H1 (cell line): ENCODE measurements at regions not wholly inside any gene's neighbourhood (a gene's known extent, or its start where the extent isn't known, plus 50 kb on each side); places are given as distances from the start of the nearest gene placed in this dataset.

Experiments used
- CTCF ChIA-PET: fragments of 300-600 bp; sonication (Branson Sonifier 250); formaldehyde crosslinking; loops from one replicate; lab custom pipeline; 2021; ENCODE audit not compliant: partially characterized antibody; lab: Charles Lee
- POLR2A ChIA-PET: fragments of 300-600 bp; sonication (Branson Sonifier 250); formaldehyde crosslinking; loops from one replicate; lab custom pipeline; 2021; ENCODE audit warnings: inconsistent platforms; ENCODE audit not compliant: partially characterized antibody; lab: Charles Lee
- DNase-seq, 2 experiments: peaks; one replicate each; pipeline versions ENCODE4 v3.0.0 to v3.0.0-alpha.2; 2010 to 2022; ENCODE audit warnings: low spot score in 2 of 2, low read depth in 1 of 2, mixed read lengths in 1 of 2
- FAIRE-seq: peaks from 2 replicates; lab custom pipeline; 2011; peaks lifted over from hg19 to GRCh38; lab: Jason Lieb, UNC
- H2AFZ ChIP-seq: 2 replicates; pipeline ENCODE4 v1.8.1; 2012; ENCODE audit warnings: low read length, inconsistent platforms
- H2AK5ac ChIP-seq: 2 replicates; pipeline ENCODE4 v1.6.1; 2013; ENCODE audit warnings: low read depth, low read length
- H2BK120ac ChIP-seq: replicated peaks from 2 replicates; pipeline ENCODE3; 2013; ENCODE audit warnings: low read depth, low read length, inconsistent platforms
- H2BK12ac ChIP-seq: 2 replicates; pipeline ENCODE4 v1.6.1; 2013; ENCODE audit warnings: low read depth, low read length
- H2BK15ac ChIP-seq: 2 replicates; pipeline ENCODE4 v1.6.1; 2013; ENCODE audit warnings: low read length
- H2BK20ac ChIP-seq: 2 replicates; pipeline ENCODE4 v1.6.1; 2013; ENCODE audit warnings: low read length
- H2BK5ac ChIP-seq: 2 replicates; pipeline ENCODE4 v1.6.1; 2013; ENCODE audit warnings: low read depth, low read length
- H3K14ac ChIP-seq: 2 replicates; pipeline ENCODE4 v1.6.1; 2013; ENCODE audit warnings: inconsistent platforms; ENCODE audit not compliant: insufficient read length
- H3K18ac ChIP-seq: 2 replicates; pipeline ENCODE4 v1.6.1; 2013; ENCODE audit warnings: low read length; ENCODE audit errors: extremely low read depth
- H3K23ac ChIP-seq: 2 replicates; pipeline ENCODE4 v1.6.1; 2013; ENCODE audit warnings: inconsistent platforms; ENCODE audit not compliant: insufficient read length
- H3K23me2 ChIP-seq: 2 replicates; pipeline ENCODE4 v1.6.1; 2013; ENCODE audit warnings: low read depth, low read length
- H3K27ac ChIP-seq: 2 replicates; pipeline ENCODE4 v1.6.1; 2011; ENCODE audit warnings: low read depth, low read length, inconsistent platforms
- H3K27me3 ChIP-seq, 4 experiments: replicated peaks in 1 of 4; 1 replicate in 1 of 4; 2 replicates in 3 of 4; pipeline versions ENCODE4 v1.6.1 to v1.8.1; 2011 to 2013; ENCODE audit warnings: low read length in 3 of 4, mild to moderate bottlenecking in 3 of 4, inconsistent platforms in 2 of 4, mixed read lengths in 2 of 4, moderate library complexity in 1 of 4; ENCODE audit not compliant: control insufficient read depth in 3 of 4, insufficient read depth in 3 of 4; ENCODE audit errors: extremely low read depth in 1 of 4
- H3K36me3 ChIP-seq, 4 experiments: 2 replicates each; pipeline versions ENCODE4 v1.6.1 to v1.8.1; 2011 to 2013; ENCODE audit warnings: mild to moderate bottlenecking in 4 of 4, low read length in 3 of 4, moderate library complexity in 2 of 4, control low read depth in 1 of 4, inconsistent platforms in 1 of 4; ENCODE audit not compliant: insufficient read depth in 4 of 4, control insufficient read depth in 2 of 4
- H3K4ac ChIP-seq: replicated peaks from 2 replicates; pipeline ENCODE3; 2013; ENCODE audit warnings: low read length, low read depth, mixed read lengths, inconsistent platforms; ENCODE audit not compliant: insufficient read length
- H3K4me1 ChIP-seq, 4 experiments: replicated peaks in 1 of 4; 1 replicate in 1 of 4; 2 replicates in 3 of 4; pipeline versions ENCODE4 v1.6.1 to v1.8.1; 2011 to 2013; ENCODE audit warnings: low read length in 3 of 4, inconsistent platforms in 2 of 4, mixed read lengths in 1 of 4; ENCODE audit not compliant: insufficient read depth in 4 of 4, control insufficient read depth in 3 of 4
- H3K4me2 ChIP-seq, 2 experiments: 2 replicates each; pipeline versions ENCODE4 v1.6.1 to v1.8.1; 2011 to 2013; ENCODE audit warnings: low read depth in 2 of 2, low read length in 2 of 2, control low read depth in 1 of 2, inconsistent platforms in 1 of 2, mild to moderate bottlenecking in 1 of 2; ENCODE audit not compliant: insufficient read depth in 1 of 2
- H3K4me3 ChIP-seq, 4 experiments: fragments of 200-600, 300-600 bp in 1 of 4; sonication (generic), shearing (Covaris generic), sonication (Bioruptor Twin) in 1 of 4; 2 replicates each; pipeline versions ENCODE4 v1.5.1 to v1.8.1; 2011 to 2016; ENCODE audit warnings: low read length in 4 of 4, low read depth in 3 of 4, control low read depth in 2 of 4, inconsistent platforms in 2 of 4, mild to moderate bottlenecking in 2 of 4, mixed read lengths in 1 of 4, moderate library complexity in 1 of 4; ENCODE audit not compliant: insufficient read depth in 2 of 4; ENCODE audit errors: extremely low read depth in 1 of 4
- H3K56ac ChIP-seq: replicated peaks from 2 replicates; pipeline ENCODE3; 2013; ENCODE audit warnings: low read depth, mild to moderate bottlenecking, mixed read lengths, low read length, inconsistent platforms; ENCODE audit not compliant: insufficient read length
- H3K79me1 ChIP-seq: 2 replicates; pipeline ENCODE4 v1.6.1; 2013; ENCODE audit warnings: low read depth, low read length, control low read depth
- H3K79me2 ChIP-seq, 2 experiments: 2 replicates each; pipeline versions ENCODE4 v1.6.1 to v1.8.1; 2012 to 2013; ENCODE audit warnings: low read length in 2 of 2, mild to moderate bottlenecking in 2 of 2, inconsistent platforms in 1 of 2; ENCODE audit not compliant: insufficient read depth in 2 of 2, control insufficient read depth in 1 of 2
- H3K9ac ChIP-seq, 4 experiments: replicated peaks in 1 of 4; 1 replicate in 1 of 4; 2 replicates in 3 of 4; pipeline versions ENCODE4 v1.6.1 to v1.8.1; 2011 to 2013; ENCODE audit warnings: low read depth in 3 of 4, low read length in 3 of 4, control low read depth in 2 of 4, mild to moderate bottlenecking in 2 of 4, moderate library complexity in 2 of 4, inconsistent platforms in 1 of 4; ENCODE audit errors: extremely low read depth in 1 of 4
- H3K9me3 ChIP-seq, 2 experiments: 2 replicates each; pipeline versions ENCODE4 v1.6.1 to v1.8.1; 2012 to 2013; ENCODE audit warnings: mild to moderate bottlenecking in 2 of 2, moderate library complexity in 2 of 2, control low read depth in 1 of 2, inconsistent platforms in 1 of 2, low read depth in 1 of 2, low read length in 1 of 2, mixed read lengths in 1 of 2; ENCODE audit not compliant: insufficient read depth in 2 of 2
- H4K20me1 ChIP-seq, 2 experiments: replicated peaks in 1 of 2; 2 replicates each; pipeline versions ENCODE3 to v1.8.1; 2011 to 2013; ENCODE audit warnings: inconsistent platforms in 2 of 2, low read length in 2 of 2, mild to moderate bottlenecking in 1 of 2; ENCODE audit not compliant: insufficient read depth in 2 of 2, control insufficient read depth in 1 of 2
- H4K5ac ChIP-seq: 2 replicates; pipeline ENCODE4 v1.6.1; 2013; ENCODE audit warnings: low read length, low read depth, mixed read lengths, inconsistent platforms; ENCODE audit not compliant: insufficient read length
- H4K8ac ChIP-seq: 2 replicates; pipeline ENCODE4 v1.8.0; 2013; ENCODE audit warnings: mild to moderate bottlenecking, moderate library complexity, low read length, inconsistent platforms; ENCODE audit not compliant: insufficient read depth; ENCODE audit errors: extremely low read depth
- H4K91ac ChIP-seq: replicated peaks from 2 replicates; pipeline ENCODE3; 2013; ENCODE audit warnings: low read length, mixed read lengths, inconsistent platforms; ENCODE audit not compliant: insufficient read length
- BACH1 ChIP-seq: IDR thresholded peaks from 2 replicates; pipeline ENCODE4 v1.6.1; 2012; ENCODE audit warnings: low read length, improper control_type of control experiment
- CEBPB ChIP-seq: IDR thresholded peaks from 2 replicates; pipeline ENCODE4 v1.6.1; 2012; ENCODE audit warnings: low read depth, low read length
- E2F6 ChIP-seq: IDR thresholded peaks from 2 replicates; pipeline ENCODE4 v1.6.1; 2012; ENCODE audit warnings: inconsistent platforms
- EZH2 ChIP-seq: fragments of 200-600 bp; sonication (generic); IDR thresholded peaks from 2 replicates; pipeline ENCODE4 v1.7.1; 2012; ENCODE audit warnings: low read depth, mild to moderate bottlenecking, moderate library complexity, low read length, inconsistent platforms; ENCODE audit not compliant: severe bottlenecking
- JUN ChIP-seq: IDR thresholded peaks from 2 replicates; pipeline ENCODE4 v1.6.1; 2011; ENCODE audit warnings: low read depth, mild to moderate bottlenecking, improper control_type of control experiment, low read length
- NANOG ChIP-seq: IDR thresholded peaks from 2 replicates; pipeline ENCODE4 v1.6.1; 2011; ENCODE audit warnings: low read length, low read depth, mild to moderate bottlenecking, inconsistent platforms; ENCODE audit not compliant: insufficient read depth, poor library complexity, severe bottlenecking
- PHF8 ChIP-seq: fragments of 200-600 bp; sonication (generic); conservative IDR thresholded peaks from 2 replicates; pipeline ENCODE4 v1.7.1; 2012; ENCODE audit warnings: low read depth, mild to moderate bottlenecking, inconsistent platforms, low read length, moderate library complexity
- RBBP5 ChIP-seq: IDR thresholded peaks from 2 replicates; pipeline ENCODE4 v1.7.1; 2012; ENCODE audit warnings: low read depth, mild to moderate bottlenecking, inconsistent platforms, low read length, moderate library complexity, borderline replicate concordance
- RFX5 ChIP-seq: IDR thresholded peaks from 2 replicates; pipeline ENCODE4 v1.6.1; 2011; ENCODE audit warnings: low read depth, low read length, improper control_type of control experiment, borderline replicate concordance
- SAP30 ChIP-seq: fragments of 300-600 bp; sonication (generic); IDR thresholded peaks from 2 replicates; pipeline ENCODE4 v1.7.1; 2012; ENCODE audit warnings: low read length, moderate library complexity, mild to moderate bottlenecking, inconsistent platforms; ENCODE audit not compliant: insufficient read depth, insufficient replicate concordance
- SRF ChIP-seq: IDR thresholded peaks from 2 replicates; pipeline ENCODE4 v1.6.1; 2011; ENCODE audit warnings: mild to moderate bottlenecking, low read depth, low read length, moderate library complexity
- WGBS, 2 experiments: shearing (Covaris generic) in 1 of 2; methylation state at CpG; one replicate each; pipeline versions ENCODE4 v1.1.6 to v1.1.7; 2013 to 2015; ENCODE audit warnings: low lambda C conversion rate in 2 of 2, mixed read lengths in 2 of 2, inconsistent platforms in 1 of 2, low coverage in 1 of 2, missing lambda C conversion rate in 1 of 2; ENCODE audit not compliant: insufficient replicate concordance in 2 of 2, insufficient coverage in 1 of 2, insufficient read length in 1 of 2; ENCODE audit errors: extremely low coverage in 1 of 2, missing lambda C conversion rate in 1 of 2; 5-methylcytosine and 5-hydroxymethylcytosine counted together
- TF ChIP-seq, protein P1 (sequence below): IDR thresholded peaks from 2 replicates; pipeline ENCODE4 v1.6.1; 2012; ENCODE audit warnings: low read length, inconsistent platforms

- FAIRE-seq (no peak), DNase-seq (no peak)
- WGBS, 2 experiments = 85% methylated on average over 2 of the region's 2 CpGs; no CpG with 5 or more reads in 1 of the 2 experiments
- no peak overlapping the region for H2BK5ac ChIP-seq
- H4K91ac ChIP-seq = no peak overlapping the region
- H3K23ac ChIP-seq = no peak overlapping the region
- no peak overlapping the region for H3K4me2 ChIP-seq
- no peaks in the 10 kb centered on the region for H3K27me3 ChIP-seq
- H3K4me1 ChIP-seq = peaks cover 0 to 12% (median 2%) of the 10 kb centered on the region in 4 experiments; a peak in 3 of 7 replicates
- no peak overlapping the region for H2BK15ac ChIP-seq
- no peak overlapping the region for H3K56ac ChIP-seq
- H3K79me1 ChIP-seq = no peaks in the 10 kb centered on the region
- no peak overlapping the region for H2AK5ac ChIP-seq
- H3K9me3 ChIP-seq = peaks cover 3 to 9% of the 10 kb centered on the region in 2 experiments; a peak in 3 of 4 replicates
- POLR2A ChIA-PET = no interaction called here
- H2AFZ ChIP-seq = no peak overlapping the region
- no peak overlapping the region for H2BK12ac ChIP-seq
- no peaks in the 10 kb centered on the region for H3K23me2 ChIP-seq
- H3K18ac ChIP-seq = no peak overlapping the region
- no peak overlapping the region for H2BK20ac ChIP-seq
- H3K4ac ChIP-seq = no peak overlapping the region
- H3K4me3 ChIP-seq = no peak overlapping the region
- H3K36me3 ChIP-seq = peaks cover 0 to 4% (median 0%) of the 10 kb centered on the region in 4 experiments; a peak in 2 of 8 replicates
- no peaks in the 10 kb centered on the region for H4K20me1 ChIP-seq
- no peaks in the 10 kb centered on the region for H3K79me2 ChIP-seq
- H4K5ac ChIP-seq = no peak overlapping the region
- H4K8ac ChIP-seq = no peak overlapping the region
- no peak overlapping the region for H3K9ac ChIP-seq
- no peak overlapping the region for H3K14ac ChIP-seq
- CTCF ChIA-PET = no interaction called here
- H3K27ac ChIP-seq = no peak overlapping the region
- H2BK120ac ChIP-seq = no peak overlapping the region
- TF ChIP-seq, protein P1, sequence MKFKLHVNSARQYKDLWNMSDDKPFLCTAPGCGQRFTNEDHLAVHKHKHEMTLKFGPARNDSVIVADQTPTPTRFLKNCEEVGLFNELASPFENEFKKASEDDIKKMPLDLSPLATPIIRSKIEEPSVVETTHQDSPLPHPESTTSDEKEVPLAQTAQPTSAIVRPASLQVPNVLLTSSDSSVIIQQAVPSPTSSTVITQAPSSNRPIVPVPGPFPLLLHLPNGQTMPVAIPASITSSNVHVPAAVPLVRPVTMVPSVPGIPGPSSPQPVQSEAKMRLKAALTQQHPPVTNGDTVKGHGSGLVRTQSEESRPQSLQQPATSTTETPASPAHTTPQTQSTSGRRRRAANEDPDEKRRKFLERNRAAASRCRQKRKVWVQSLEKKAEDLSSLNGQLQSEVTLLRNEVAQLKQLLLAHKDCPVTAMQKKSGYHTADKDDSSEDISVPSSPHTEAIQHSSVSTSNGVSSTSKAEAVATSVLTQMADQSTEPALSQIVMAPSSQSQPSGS = no peak
- TF ChIP-seq E2F6 (no peak), SAP30 (no peak), RFX5 (no peak), BACH1 (no peak), SRF (no peak), EZH2 (no peak), NANOG (no peak), JUN (no peak), RBBP5 (no peak), PHF8 (no peak), CEBPB (no peak)
Measured at GRCh38 chr5:125497651-125498050, 751.2 kb upstream of the ZNF608 start.
